ENCODE measurements at regions not wholly inside any gene's neighbourhood (a gene's known extent, or its start where the extent isn't known, plus 50 kb on each side); places are given as distances from the start of the nearest gene placed in this dataset.

DNA sequence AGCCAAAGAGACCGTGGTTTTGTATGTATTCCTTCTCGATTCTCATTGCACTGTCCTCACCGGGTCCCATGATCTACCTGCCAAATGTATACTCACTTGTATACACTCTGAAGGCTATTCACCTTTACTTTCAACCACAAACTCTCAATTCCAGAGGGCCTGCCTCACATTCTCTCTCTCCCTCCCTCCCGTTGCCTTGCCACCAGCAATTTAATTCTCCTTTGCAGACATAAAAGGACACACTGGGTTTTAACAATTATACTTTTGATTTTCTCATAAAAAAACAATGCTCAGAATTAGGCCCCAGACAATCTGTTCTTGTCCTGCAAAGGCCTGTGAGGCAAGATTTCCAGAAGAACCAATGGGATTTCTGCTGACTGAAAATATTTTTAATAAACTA lies 265.1 kb upstream of the PSMD7 start:
- DNase-seq (ENCODE audit: low spot score): no peak

DNA sequence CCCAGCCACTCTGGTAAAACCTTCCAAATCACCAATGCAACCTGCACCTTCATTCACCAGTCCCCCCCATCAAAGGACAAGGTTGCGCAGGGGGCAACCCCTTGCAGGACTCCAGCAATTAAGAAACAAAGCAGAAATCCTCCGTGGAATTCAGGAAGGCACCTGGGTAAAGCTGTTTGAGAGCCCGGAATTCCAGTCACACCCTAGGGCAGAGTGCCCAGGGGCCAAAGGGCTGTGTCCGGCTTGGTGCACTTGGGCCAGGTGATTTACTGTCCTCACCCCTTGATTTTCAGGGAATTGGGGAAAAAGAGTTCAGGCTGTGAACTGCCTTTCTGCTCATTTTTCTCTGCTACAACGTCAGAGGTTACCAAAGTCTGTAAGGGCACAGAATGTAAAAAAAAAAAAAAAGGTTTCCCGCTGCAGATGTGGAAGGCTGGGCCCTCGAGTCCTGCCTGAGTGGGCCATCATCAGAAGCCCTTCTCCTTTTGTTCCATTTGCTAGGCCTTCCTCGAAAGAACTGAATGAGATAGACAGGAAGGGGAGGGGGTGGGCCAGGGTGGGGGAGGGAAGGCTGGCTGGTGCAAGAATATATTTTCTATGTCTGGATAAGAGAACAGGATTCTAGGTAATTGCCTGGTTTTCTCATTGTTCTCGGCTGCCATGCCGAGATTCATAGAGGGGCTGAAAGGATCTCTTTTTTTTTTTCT lies 266.5 kb upstream of the PSMD7 start:
- DNase-seq (ENCODE audit: low spot score): no peak

GRCh38 chr16:74029115-74029792 lies 267.4 kb upstream of the PSMD7 start:
- no peak for DNase-seq (ENCODE audit: low spot score)

DNA sequence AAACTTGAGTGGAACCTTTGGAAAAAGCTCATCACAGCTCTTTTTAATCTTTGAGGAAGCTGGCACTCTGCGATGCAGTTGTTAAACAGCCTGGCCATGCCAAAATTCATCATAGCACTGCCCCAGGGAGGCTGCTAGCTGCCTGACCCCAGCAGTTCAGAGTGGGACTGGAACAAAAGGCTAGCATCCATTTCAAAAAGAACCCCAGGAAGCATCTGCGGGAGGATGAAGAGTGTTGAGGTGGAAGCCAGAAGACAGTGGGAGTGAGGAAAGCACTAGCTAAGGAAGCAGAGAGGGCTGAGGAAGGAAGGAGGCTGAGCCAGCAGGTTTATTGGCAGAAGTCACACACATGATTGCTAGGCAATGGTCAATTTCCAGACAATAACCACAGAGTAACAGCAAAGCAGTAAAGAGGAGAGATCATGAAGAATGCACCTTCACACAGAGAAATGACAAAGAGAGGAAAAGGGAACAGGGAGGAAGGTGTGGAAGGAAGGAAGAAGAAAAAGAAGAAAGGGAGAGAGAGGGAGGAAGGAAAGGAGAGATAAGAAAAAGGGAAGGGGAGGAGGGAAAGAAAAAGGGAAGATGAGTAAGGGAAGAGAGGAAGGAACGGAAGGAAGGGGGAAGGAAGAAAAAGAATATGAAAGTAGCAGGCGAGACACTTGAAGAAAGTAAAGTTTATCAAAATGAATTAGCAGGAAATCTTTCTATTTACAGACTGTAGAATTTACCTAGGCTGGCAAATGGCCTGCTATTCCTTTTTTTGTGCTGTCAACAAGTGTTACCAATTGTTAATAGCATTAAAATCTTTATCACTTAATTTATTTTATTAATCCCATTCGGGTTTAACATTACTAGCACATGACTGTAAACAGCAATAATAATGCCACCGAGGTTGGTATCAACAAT lies 270.0 kb upstream of the PSMD7 start:
- DNase-seq (ENCODE audit: low spot score): no peak

- no peak for DNase-seq (ENCODE audit: low spot score)
Measured at GRCh38 chr16:74024953-74025352, 271.7 kb upstream of the PSMD7 start.

DNA sequence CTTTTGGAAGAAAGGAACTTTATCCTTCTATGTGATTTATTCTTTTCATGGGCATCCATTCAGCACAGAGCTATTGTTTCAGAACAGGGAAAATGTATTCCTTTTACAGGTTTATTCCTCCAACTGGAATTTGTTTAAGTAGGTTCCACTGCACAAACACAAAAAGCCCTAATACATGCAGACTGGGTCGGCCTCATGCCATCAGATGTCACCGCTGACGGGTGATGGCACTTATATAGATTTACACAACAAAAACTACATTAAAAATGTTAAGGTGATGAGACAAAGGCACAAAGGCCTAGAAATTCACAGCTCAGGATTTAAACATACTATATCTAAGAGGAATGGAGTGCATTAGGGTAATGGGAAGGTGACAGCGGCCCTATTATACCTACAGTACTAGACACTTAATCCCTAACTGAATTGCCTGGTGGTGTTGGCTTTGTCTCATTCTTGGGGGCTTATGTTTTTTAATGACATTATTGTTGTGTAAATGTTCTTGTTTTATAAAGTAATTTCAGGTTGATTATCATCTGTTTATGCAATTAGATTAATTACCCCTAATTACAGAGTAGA lies 276.4 kb upstream of the PSMD7 start:
- no peak for DNase-seq (ENCODE audit: low spot score)

GRCh38 chr16:74019612-74020011 lies 277.0 kb upstream of the PSMD7 start:
- no peak for DNase-seq (ENCODE audit: low spot score)

- DNase-seq (ENCODE audit: low spot score): no peak
Measured at GRCh38 chr16:74015953-74016352, 280.7 kb upstream of the PSMD7 start.

GRCh38 chr16:73998707-73999106 lies 297.9 kb upstream of the PSMD7 start:
- no peak for DNase-seq (ENCODE audit: low spot score)

GRCh38 chr16:73997971-73998370 lies 298.6 kb upstream of the PSMD7 start:
- DNase-seq (ENCODE audit: low spot score): no peak

- DNase-seq (ENCODE audit: low spot score): no peak
Measured at GRCh38 chr16:73997340-73997711, 299.3 kb upstream of the PSMD7 start.

DNA sequence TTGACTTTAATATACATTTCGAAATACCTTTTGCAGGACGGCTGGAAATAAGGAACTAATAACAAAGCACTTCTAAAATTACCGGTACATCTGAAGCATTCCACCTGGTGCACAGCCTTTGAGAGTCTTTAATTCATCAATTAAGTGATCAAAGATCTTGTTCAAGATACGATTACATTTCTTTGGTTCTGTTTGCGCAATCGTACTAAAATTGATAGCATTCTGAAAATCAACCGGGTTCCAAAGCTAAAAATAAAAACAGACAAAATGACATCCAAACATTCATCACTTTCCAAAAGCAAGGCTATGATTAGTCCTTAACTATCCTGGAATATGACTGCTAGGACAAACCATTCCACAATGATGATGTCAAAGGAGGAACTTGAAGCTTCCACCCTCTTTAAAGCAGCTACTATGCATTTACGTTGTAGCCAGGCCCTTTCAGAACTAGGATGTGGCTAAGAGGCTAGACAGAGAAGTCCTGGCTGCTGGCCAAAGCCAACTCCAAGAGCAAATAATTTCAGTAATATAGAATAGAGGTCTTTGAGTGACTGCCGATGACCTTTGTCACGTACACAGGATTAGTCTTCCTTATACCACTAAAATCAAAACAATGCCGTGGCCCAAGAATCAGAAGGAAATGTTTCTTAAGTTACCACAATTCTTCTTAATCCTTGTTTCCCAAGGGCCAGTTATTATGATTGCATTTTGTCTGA lies 299.8 kb upstream of the PSMD7 start:
- no peak for DNase-seq (ENCODE audit: low spot score)

GRCh38 chr16:73993878-73994277 lies 302.7 kb upstream of the PSMD7 start:
- no peak for DNase-seq (ENCODE audit: low spot score)

GRCh38 chr16:73978407-73978784 lies 318.2 kb upstream of the PSMD7 start:
- DNase-seq (ENCODE audit: low spot score): no peak

DNA sequence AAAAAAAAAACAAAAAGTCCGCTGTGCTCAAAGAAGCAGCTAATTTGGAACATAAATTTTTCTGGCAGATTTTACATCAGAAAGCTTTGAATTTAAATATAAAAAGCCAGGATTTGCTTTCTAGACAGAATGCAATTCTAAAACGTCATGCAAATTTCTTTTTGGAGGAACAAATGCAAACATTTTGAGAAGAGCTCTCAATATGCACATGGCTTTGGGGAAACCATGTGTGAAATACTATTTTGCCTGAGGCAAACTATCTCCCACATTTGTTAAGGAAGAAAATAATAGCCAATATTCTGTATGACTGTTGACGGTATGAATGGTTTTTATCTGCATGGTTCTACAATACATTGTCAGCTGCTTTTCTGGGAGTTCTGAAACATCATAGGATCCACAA lies 320.0 kb upstream of the PSMD7 start:
- no peak for DNase-seq (ENCODE audit: low spot score)

GRCh38 chr16:73973174-73973573 lies 323.4 kb upstream of the PSMD7 start:
- DNase-seq (ENCODE audit: low spot score): no peak

DNA sequence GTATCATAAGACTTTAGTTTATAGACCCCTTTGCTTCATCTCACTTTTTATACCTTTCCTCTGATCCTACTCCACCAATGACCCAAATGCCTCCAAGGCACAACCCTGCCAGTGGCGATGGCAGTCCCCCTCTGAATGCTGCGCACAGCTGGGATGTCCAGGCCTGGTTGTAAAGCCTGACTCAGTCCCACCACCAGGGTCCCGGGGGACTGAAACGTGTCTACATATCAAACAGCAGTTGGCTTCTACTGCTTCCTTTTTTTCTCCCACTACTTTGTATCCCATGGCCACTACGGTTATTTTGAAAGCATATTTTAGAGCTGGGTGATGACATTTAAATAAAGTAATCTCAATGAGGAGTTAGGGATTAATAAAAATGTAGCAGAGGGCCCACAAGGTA lies 329.8 kb upstream of the PSMD7 start:
- DNase-seq (ENCODE audit: low spot score): no peak

DNA sequence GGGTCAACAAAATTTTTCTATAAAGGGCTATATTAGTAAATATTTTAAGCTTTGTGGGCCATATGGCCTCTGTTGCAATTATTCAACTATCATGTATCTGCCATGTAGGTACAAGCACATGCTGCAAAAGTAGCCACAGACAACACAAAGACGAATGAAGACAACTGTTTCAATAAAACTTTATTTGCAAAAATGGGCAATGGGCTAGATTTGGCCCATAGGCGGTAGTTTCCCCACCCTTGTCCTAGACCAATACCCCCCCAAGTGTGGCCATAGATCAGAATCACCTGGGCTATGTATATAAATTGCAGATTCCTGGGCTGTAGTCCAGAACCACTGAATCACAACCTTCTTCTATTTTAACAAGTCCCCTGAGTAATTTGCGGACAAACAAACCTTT lies 331.0 kb upstream of the PSMD7 start:
- no peak for DNase-seq (ENCODE audit: low spot score)

DNA sequence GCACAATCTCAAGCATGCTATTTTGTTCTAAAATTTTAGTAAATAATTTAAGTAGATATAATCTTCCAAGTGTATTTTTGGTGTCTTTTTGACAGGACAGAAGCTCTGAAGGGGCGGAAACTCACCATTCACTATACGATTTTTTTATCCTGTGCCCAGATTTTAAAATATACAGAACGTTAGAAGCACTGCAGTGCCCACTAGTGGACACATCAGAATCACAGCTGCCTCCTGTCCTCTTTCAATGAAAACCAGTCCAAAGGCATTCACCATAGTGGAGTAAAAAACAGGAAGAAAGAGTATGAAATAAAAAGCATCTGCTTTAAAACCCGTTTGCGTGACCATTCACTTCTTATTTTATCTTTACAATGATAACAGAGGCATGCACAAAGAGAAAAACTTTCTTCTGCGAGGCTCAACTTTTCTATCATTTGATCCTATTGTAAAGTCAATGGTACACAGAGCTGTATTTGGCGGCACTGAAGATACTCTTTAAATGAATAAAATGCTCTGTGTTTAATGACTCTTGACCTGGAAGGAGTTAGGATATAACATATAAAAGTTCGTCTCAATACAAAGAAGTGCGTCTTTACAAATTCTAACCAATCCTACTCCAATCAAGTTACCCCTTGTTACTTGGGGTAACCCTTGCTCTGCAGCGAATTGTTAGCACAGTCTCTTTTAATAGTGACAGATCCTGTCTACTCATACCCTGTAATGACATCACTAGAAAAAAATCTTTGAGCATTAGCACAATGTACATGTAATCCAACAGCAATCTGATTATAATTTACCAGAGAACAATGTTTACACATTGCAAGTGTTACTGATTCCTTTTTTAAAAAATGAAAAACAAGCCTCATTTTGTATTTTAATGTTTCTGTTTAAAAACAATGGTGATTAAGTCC lies 339.8 kb upstream of the PSMD7 start:
- peak; percentile 34 for DNase-seq (ENCODE audit: low spot score)

GRCh38 chr16:73955702-73956101 lies 340.9 kb upstream of the PSMD7 start:
- no peak for DNase-seq (ENCODE audit: low spot score)

DNA sequence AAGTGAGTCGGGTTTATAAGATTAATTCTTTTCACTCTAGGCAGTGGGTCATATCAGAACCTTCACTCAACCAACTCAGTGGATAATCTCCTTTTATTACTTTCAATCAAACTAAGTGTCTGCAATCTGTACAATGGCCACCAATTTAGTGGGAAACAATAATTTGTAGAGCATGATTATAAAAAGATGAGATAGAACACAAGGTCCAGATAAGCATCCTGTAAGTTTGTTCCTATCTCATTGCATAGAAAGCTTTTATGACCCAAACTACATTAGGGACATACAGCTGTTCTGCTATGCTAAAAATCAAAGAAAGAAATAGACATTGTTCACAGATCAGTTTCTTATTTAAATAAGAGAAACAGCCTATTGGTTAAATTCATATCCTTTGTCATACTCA lies 341.4 kb upstream of the PSMD7 start:
- DNase-seq (ENCODE audit: low spot score): no peak
